ENCODE measurements at regions not wholly inside any gene's neighbourhood (a gene's known extent, or its start where the extent isn't known, plus 50 kb on each side); places are given as distances from the start of the nearest gene placed in this dataset.

- CTCF ChIA-PET (ENCODE audit: partially characterized antibody), result no interaction called here
- Histone ChIP-seq H3K56ac (replicated peaks; ENCODE audit: insufficient read length, low read depth, low read length) (no peak overlapping the region), H2BK120ac (replicated peaks; ENCODE audit: low read depth, low read length) (no peak overlapping the region), H3K4me2 (ENCODE audit: insufficient read depth in 1 of 2, low read depth in 2 of 2, low read length in 2 of 2) (no peak overlapping the region), H3K36me3 (ENCODE audit: control insufficient read depth in 2 of 4, insufficient read depth in 4 of 4, low read length in 3 of 4) (no peaks in the 10 kb centered on the region), H2BK5ac (ENCODE audit: low read depth, low read length) (no peak overlapping the region), H3K79me1 (ENCODE audit: low read depth, low read length) (no peaks in the 10 kb centered on the region), H2AFZ (ENCODE audit: low read length) (no peak overlapping the region), H2BK12ac (ENCODE audit: low read depth, low read length) (no peak overlapping the region), H2AK5ac (ENCODE audit: low read depth, low read length) (no peak overlapping the region), H3K4me3 (ENCODE audit: extremely low read depth in 1 of 4, insufficient read depth in 2 of 4, low read depth in 3 of 4, low read length in 4 of 4) (no peak overlapping the region), H4K5ac (ENCODE audit: insufficient read length, low read depth, low read length) (no peak overlapping the region), H3K27me3 (replicated peaks in 1 of 4; ENCODE audit: control insufficient read depth in 3 of 4, extremely low read depth in 1 of 4, insufficient read depth in 3 of 4, low read length in 3 of 4) (no peaks in the 10 kb centered on the region), H2BK15ac (ENCODE audit: low read length) (no peak overlapping the region), H3K27ac (ENCODE audit: low read depth, low read length) (no peak overlapping the region), H4K91ac (replicated peaks; ENCODE audit: insufficient read length, low read length) (no peak overlapping the region), H3K9ac (replicated peaks in 1 of 4; ENCODE audit: extremely low read depth in 1 of 4, low read depth in 3 of 4, low read length in 3 of 4) (no peak overlapping the region), H3K23me2 (ENCODE audit: low read depth, low read length) (peaks cover 2% of the 10 kb centered on the region), H3K18ac (ENCODE audit: extremely low read depth, low read length) (no peak overlapping the region), H3K14ac (ENCODE audit: insufficient read length) (no peak overlapping the region), H3K79me2 (ENCODE audit: control insufficient read depth in 1 of 2, insufficient read depth in 2 of 2, low read length in 2 of 2) (no peaks in the 10 kb centered on the region), H3K9me3 (ENCODE audit: insufficient read depth in 2 of 2, low read depth in 1 of 2, low read length in 1 of 2) (peaks cover 16 to 23% of the 10 kb centered on the region in 2 experiments; a peak in 3 of 4 replicates), H4K20me1 (replicated peaks in 1 of 2; ENCODE audit: control insufficient read depth in 1 of 2, insufficient read depth in 2 of 2, low read length in 2 of 2) (no peaks in the 10 kb centered on the region), H3K23ac (ENCODE audit: insufficient read length) (no peak overlapping the region), H2BK20ac (ENCODE audit: low read length) (no peak overlapping the region), H3K4me1 (replicated peaks in 1 of 4; ENCODE audit: control insufficient read depth in 3 of 4, insufficient read depth in 4 of 4, low read length in 3 of 4) (no peaks in the 10 kb centered on the region), H4K8ac (ENCODE audit: extremely low read depth, insufficient read depth, low read length) (no peak overlapping the region), H3K4ac (replicated peaks; ENCODE audit: insufficient read length, low read depth, low read length) (no peak overlapping the region)
- DNase-seq (ENCODE audit: low read depth in 1 of 2, low spot score in 2 of 2), result no peak
- 100% methylated on average over 1 of the region's 1 CpG; no CpG with 5 or more reads in 1 of the 2 experiments for WGBS, 2 experiments (ENCODE audit: extremely low coverage in 1 of 2, insufficient coverage in 1 of 2, insufficient read length in 1 of 2, insufficient replicate concordance in 2 of 2, low coverage in 1 of 2, low lambda C conversion rate in 2 of 2, missing lambda C conversion rate in 1 of 2)
- no peak for FAIRE-seq
- POLR2A ChIA-PET (ENCODE audit: partially characterized antibody), result no interaction called here
- no peak for TF ChIP-seq CEBPB (IDR thresholded peaks at IDR 0.05; ENCODE audit: low read depth, low read length)
- no peak for TF ChIP-seq CTBP2 (IDR thresholded peaks at IDR 0.05; ENCODE audit: borderline replicate concordance, insufficient read depth, insufficient read length, low read length)
- TF ChIP-seq TCF12 (IDR thresholded peaks at IDR 0.05; ENCODE audit: low read depth, low read length), result no peak
- TF ChIP-seq FOSL1 (IDR thresholded peaks at IDR 0.05; ENCODE audit: insufficient read depth, low read depth, low read length), result no peak
- no peak for TF ChIP-seq NANOG (IDR thresholded peaks at IDR 0.05; ENCODE audit: insufficient read depth, low read depth, low read length, poor library complexity, severe bottlenecking)
- no peak for TF ChIP-seq CREB1 (IDR thresholded peaks at IDR 0.05)
- no peak for TF ChIP-seq TAF1 (IDR thresholded peaks at IDR 0.05; ENCODE audit: low read depth, low read length)
- TF ChIP-seq POU5F1 (IDR thresholded peaks at IDR 0.05; ENCODE audit: low read depth, low read length), result no peak
- no peak for TF ChIP-seq GTF2F1 (IDR thresholded peaks at IDR 0.05; ENCODE audit: borderline replicate concordance, low read depth, low read length)
- TF ChIP-seq, protein P1, sequence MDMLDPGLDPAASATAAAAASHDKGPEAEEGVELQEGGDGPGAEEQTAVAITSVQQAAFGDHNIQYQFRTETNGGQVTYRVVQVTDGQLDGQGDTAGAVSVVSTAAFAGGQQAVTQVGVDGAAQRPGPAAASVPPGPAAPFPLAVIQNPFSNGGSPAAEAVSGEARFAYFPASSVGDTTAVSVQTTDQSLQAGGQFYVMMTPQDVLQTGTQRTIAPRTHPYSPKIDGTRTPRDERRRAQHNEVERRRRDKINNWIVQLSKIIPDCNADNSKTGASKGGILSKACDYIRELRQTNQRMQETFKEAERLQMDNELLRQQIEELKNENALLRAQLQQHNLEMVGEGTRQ (IDR thresholded peaks at IDR 0.05; ENCODE audit: low read length), result no peak
- TF ChIP-seq NRF1 (IDR thresholded peaks at IDR 0.05; ENCODE audit: low read depth, low read length), result no peak
- TF ChIP-seq CHD1 (IDR thresholded peaks at IDR 0.05; ENCODE audit: low read depth, low read length), result no peak
- TF ChIP-seq BRCA1 (IDR thresholded peaks at IDR 0.05; ENCODE audit: low read depth, low read length), result no peak
- TF ChIP-seq YY1 (IDR thresholded peaks at IDR 0.05; ENCODE audit: low read depth, low read length), result no peak
- no peak for TF ChIP-seq RFX5 (IDR thresholded peaks at IDR 0.05; ENCODE audit: borderline replicate concordance, low read depth, low read length)
Observed at GRCh38 chr5:30676223-30676840, 517.2 kb upstream of the CDH6 start.

All from H1 (cell line).